HUES6 (cell line): ENCODE measurements at regions not wholly inside any gene's neighbourhood (a gene's known extent, or its start where the extent isn't known, plus 50 kb on each side); places are given as distances from the start of the nearest gene placed in this dataset.

ENCODE experiments used
- H3K27ac ChIP-seq: 2 replicates; pipeline ENCODE4 v1.7.0; 2013; ENCODE audit warnings: low read depth, mild to moderate bottlenecking, low read length, inconsistent platforms
- H3K27me3 ChIP-seq: 2 replicates; pipeline ENCODE4 v1.6.1; 2013; ENCODE audit warnings: low read length; ENCODE audit not compliant: control insufficient read depth, insufficient read depth
- H3K36me3 ChIP-seq: 2 replicates; pipeline ENCODE4 v1.6.1; 2013; ENCODE audit warnings: low read length; ENCODE audit not compliant: control insufficient read depth, insufficient read depth
- H3K4me1 ChIP-seq: 2 replicates; pipeline ENCODE4 v1.6.1; 2013; ENCODE audit warnings: low read length; ENCODE audit not compliant: control insufficient read depth, insufficient read depth
- H3K4me3 ChIP-seq: 2 replicates; pipeline ENCODE4 v1.5.1; 2013; ENCODE audit warnings: low read depth, low read length
- H3K9ac ChIP-seq: one replicate; pipeline ENCODE4 v1.6.1; 2013; ENCODE audit warnings: mild to moderate bottlenecking, low read length
- H3K9me3 ChIP-seq: 2 replicates; pipeline ENCODE4 v1.6.1; 2013; ENCODE audit warnings: low read depth, low read length; ENCODE audit not compliant: control insufficient read depth, insufficient read depth

GRCh38 chr17:49910094-49910857 is 58.7 kb upstream of the DLX4 start:
- peaks cover 83% of the 10 kb centered on the region for H3K27me3 ChIP-seq
- no peak overlapping the region for H3K9ac ChIP-seq
- H3K4me3 ChIP-seq, result peak overlapping the region; percentile 59
- peaks cover 33% of the 10 kb centered on the region for H3K4me1 ChIP-seq
- no peaks in the 10 kb centered on the region for H3K9me3 ChIP-seq
- no peaks in the 10 kb centered on the region for H3K36me3 ChIP-seq
- no peak overlapping the region for H3K27ac ChIP-seq

GRCh38 chr17:49910858-49911204 is 58.2 kb upstream of the DLX4 start:
- H3K9me3 ChIP-seq, result no peaks in the 10 kb centered on the region
- no peak overlapping the region for H3K27ac ChIP-seq
- peaks cover 81% of the 10 kb centered on the region for H3K27me3 ChIP-seq
- peak overlapping the region; percentile 59 for H3K4me3 ChIP-seq
- H3K36me3 ChIP-seq, result no peaks in the 10 kb centered on the region
- H3K4me1 ChIP-seq, result peaks cover 38% of the 10 kb centered on the region
- no peak overlapping the region for H3K9ac ChIP-seq

GRCh38 chr17:49911719-49912118 is 57.3 kb upstream of the DLX4 start:
- H3K4me3 ChIP-seq, result no peak overlapping the region
- H3K27me3 ChIP-seq, result peaks cover 84% of the 10 kb centered on the region
- peaks cover 42% of the 10 kb centered on the region for H3K4me1 ChIP-seq
- H3K9ac ChIP-seq, result no peak overlapping the region
- H3K9me3 ChIP-seq, result no peaks in the 10 kb centered on the region
- no peaks in the 10 kb centered on the region for H3K36me3 ChIP-seq
- H3K27ac ChIP-seq, result no peak overlapping the region

- Histone ChIP-seq H3K9ac (no peak overlapping the region), H3K9me3 (no peaks in the 10 kb centered on the region), H3K27ac (no peak overlapping the region), H3K27me3 (peaks cover 73% of the 10 kb centered on the region), H3K36me3 (no peaks in the 10 kb centered on the region), H3K4me1 (peaks cover 42% of the 10 kb centered on the region), H3K4me3 (no peak overlapping the region)
These were observed 55.5 kb upstream of the DLX4 start for GRCh38 chr17:49913226-49914095.

GRCh38 chr17:49914096-49914490 is 54.9 kb upstream of the DLX4 start:
- Histone ChIP-seq H3K27me3 (peaks cover 67% of the 10 kb centered on the region), H3K4me3 (no peak overlapping the region), H3K36me3 (no peaks in the 10 kb centered on the region), H3K4me1 (peaks cover 37% of the 10 kb centered on the region), H3K9me3 (no peaks in the 10 kb centered on the region), H3K27ac (no peak overlapping the region), H3K9ac (no peak overlapping the region)

GRCh38 chr17:49914664-49915063 is 54.3 kb upstream of the DLX4 start:
- Histone ChIP-seq H3K27ac (no peak overlapping the region), H3K27me3 (peaks cover 61% of the 10 kb centered on the region), H3K4me3 (no peak overlapping the region), H3K9ac (no peak overlapping the region), H3K9me3 (no peaks in the 10 kb centered on the region), H3K4me1 (peaks cover 31% of the 10 kb centered on the region), H3K36me3 (no peaks in the 10 kb centered on the region)

GRCh38 chr17:49915260-49915659 is 53.7 kb upstream of the DLX4 start:
- Histone ChIP-seq H3K27ac (no peak overlapping the region), H3K9ac (no peak overlapping the region), H3K9me3 (no peaks in the 10 kb centered on the region), H3K4me3 (no peak overlapping the region), H3K27me3 (peaks cover 55% of the 10 kb centered on the region), H3K4me1 (peaks cover 27% of the 10 kb centered on the region), H3K36me3 (no peaks in the 10 kb centered on the region)

- H3K9ac ChIP-seq, result peak overlapping the region; percentile 10
- H3K4me3 ChIP-seq, result no peak overlapping the region
- H3K36me3 ChIP-seq, result no peaks in the 10 kb centered on the region
- no peaks in the 10 kb centered on the region for H3K9me3 ChIP-seq
- no peak overlapping the region for H3K27ac ChIP-seq
- H3K4me1 ChIP-seq, result peaks cover 26% of the 10 kb centered on the region
- peaks cover 51% of the 10 kb centered on the region for H3K27me3 ChIP-seq
These were observed 53.3 kb upstream of the DLX4 start for GRCh38 chr17:49915670-49916069.

- Histone ChIP-seq H3K4me3 (no peak overlapping the region), H3K9me3 (no peaks in the 10 kb centered on the region), H3K9ac (no peak overlapping the region), H3K27ac (no peak overlapping the region), H3K4me1 (peaks cover 21% of the 10 kb centered on the region), H3K27me3 (peaks cover 38% of the 10 kb centered on the region), H3K36me3 (no peaks in the 10 kb centered on the region)
These were observed 52.0 kb upstream of the DLX4 start for GRCh38 chr17:49916854-49917515.

GRCh38 chr17:49918591-49918990 is 50.4 kb upstream of the DLX4 start:
- H3K9ac ChIP-seq, result no peak overlapping the region
- H3K9me3 ChIP-seq, result no peaks in the 10 kb centered on the region
- H3K27me3 ChIP-seq, result peaks cover 22% of the 10 kb centered on the region
- H3K4me1 ChIP-seq, result peaks cover 14% of the 10 kb centered on the region
- no peaks in the 10 kb centered on the region for H3K36me3 ChIP-seq
- H3K4me3 ChIP-seq, result no peak overlapping the region
- H3K27ac ChIP-seq, result no peak overlapping the region
